GM21515 (cell line): ENCODE measurements at regions not wholly inside any gene's neighbourhood (a gene's known extent, or its start where the extent isn't known, plus 50 kb on each side); places are given as distances from the start of the nearest gene placed in this dataset.

ENCODE experiments used
- ATAC-seq: cut with Tn5 transposase; IDR thresholded peaks from one replicate; pipeline ENCODE4 v1.9.1; 2021; ENCODE audit not compliant: unreplicated experiment

- ATAC-seq, result no peak
Measured at GRCh38 chr5:35367526-35367925, 137.2 kb upstream of the PRLR start.

- no peak for ATAC-seq
Measured at GRCh38 chr5:35365758-35366157, 135.5 kb upstream of the PRLR start.

- ATAC-seq, result no peak
Measured at GRCh38 chr5:35364350-35364749, 134.1 kb upstream of the PRLR start.

- no peak for ATAC-seq
Measured at GRCh38 chr5:35363387-35363965, 133.2 kb upstream of the PRLR start.

GRCh38 chr5:35362772-35363171, 132.5 kb upstream of the PRLR start:
- ATAC-seq, result no peak

GRCh38 chr5:35360671-35361070, 130.4 kb upstream of the PRLR start:
- ATAC-seq, result no peak

GRCh38 chr5:35359859-35360258, 129.6 kb upstream of the PRLR start:
- ATAC-seq, result no peak

GRCh38 chr5:35357973-35358372, 127.7 kb upstream of the PRLR start:
- no peak for ATAC-seq

GRCh38 chr5:35356725-35357124, 126.4 kb upstream of the PRLR start:
- ATAC-seq, result no peak

GRCh38 chr5:35354751-35355150, 124.5 kb upstream of the PRLR start:
- ATAC-seq, result no peak

- ATAC-seq, result no peak
Measured at GRCh38 chr5:35345222-35345621, 114.9 kb upstream of the PRLR start.

- no peak for ATAC-seq
Measured at GRCh38 chr5:35342664-35343063, 112.4 kb upstream of the PRLR start.

GRCh38 chr5:35341189-35341588, 110.9 kb upstream of the PRLR start:
- no peak for ATAC-seq

- no peak for ATAC-seq
Measured at GRCh38 chr5:35339616-35340100, 109.4 kb upstream of the PRLR start.

- ATAC-seq, result no peak
Measured at GRCh38 chr5:35339006-35339405, 108.7 kb upstream of the PRLR start.

- ATAC-seq, result no peak
Measured at GRCh38 chr5:35338157-35338453, 107.8 kb upstream of the PRLR start.

GRCh38 chr5:35337340-35338156, 107.3 kb upstream of the PRLR start:
- ATAC-seq, result no peak

GRCh38 chr5:35336230-35336629, 105.9 kb upstream of the PRLR start:
- ATAC-seq, result no peak

GRCh38 chr5:35335752-35336151, 105.5 kb upstream of the PRLR start:
- no peak for ATAC-seq

- no peak for ATAC-seq
Measured at GRCh38 chr5:35333366-35333765, 103.1 kb upstream of the PRLR start.

GRCh38 chr5:35331956-35332950, 102.0 kb upstream of the PRLR start:
- no peak for ATAC-seq

- no peak for ATAC-seq
Measured at GRCh38 chr5:35325836-35326235, 95.5 kb upstream of the PRLR start.
